Erythroblast (primary cell): ENCODE measurements at regions not wholly inside any gene's neighbourhood (a gene's known extent, or its start where the extent isn't known, plus 50 kb on each side); places are given as distances from the start of the nearest gene placed in this dataset.

Experiments
- DNase-seq, 2 experiments: peaks; one replicate each; lab custom pipeline; 2025; lab: John Stamatoyannopoulos, UW
- GATA1 ChIP-seq: IDR thresholded peaks from 2 replicates; pipeline ENCODE4 v1.6.1; 2011; ENCODE audit warnings: low read depth, mild to moderate bottlenecking, control low read depth, low read length, moderate library complexity
- POLR2A ChIP-seq: IDR thresholded peaks from 2 replicates; pipeline ENCODE4 v1.6.1; 2011; ENCODE audit warnings: mild to moderate bottlenecking, low read length

- TF ChIP-seq POLR2A = no peak
- no peak for TF ChIP-seq GATA1
- no peak for DNase-seq
Measured at GRCh38 chr10:78292982-78293865, 259.6 kb downstream of the RPS24 start.

- TF ChIP-seq POLR2A (no peak), GATA1 (no peak)
- DNase-seq = no peak
Measured at GRCh38 chr10:78295242-78295641, 261.6 kb downstream of the RPS24 start.

GRCh38 chr10:78296785-78297184 is 263.1 kb downstream of the RPS24 start:
- TF ChIP-seq POLR2A (no peak), GATA1 (no peak)
- DNase-seq = no peak

- no peak for DNase-seq
- TF ChIP-seq POLR2A = no peak
- TF ChIP-seq GATA1 = no peak
Measured at GRCh38 chr10:78297997-78298396, 264.3 kb downstream of the RPS24 start.

GRCh38 chr10:78298835-78299234 is 265.2 kb downstream of the RPS24 start:
- TF ChIP-seq POLR2A (no peak), GATA1 (no peak)

GRCh38 chr10:78299851-78300468 is 266.3 kb downstream of the RPS24 start:
- TF ChIP-seq GATA1 (no peak), POLR2A (no peak)
- DNase-seq = peak; percentile 32 to 45

More at GRCh38 chr10:78298835-78299234, 265.2 kb downstream of the RPS24 start:
- DNase-seq = no peak

GRCh38 chr10:78300526-78300925 is 266.9 kb downstream of the RPS24 start:
- TF ChIP-seq GATA1 (no peak), POLR2A (no peak)
- no peak for DNase-seq

- no peak for TF ChIP-seq POLR2A
- no peak for TF ChIP-seq GATA1
- DNase-seq = no peak
Measured at GRCh38 chr10:78301481-78301880, 267.8 kb downstream of the RPS24 start.

GRCh38 chr10:78301891-78302738 is 268.5 kb downstream of the RPS24 start:
- DNase-seq = peak; percentile 23 to 25
- TF ChIP-seq GATA1 = no peak
- TF ChIP-seq POLR2A = no peak

- no peak for DNase-seq
- no peak for TF ChIP-seq GATA1
- TF ChIP-seq POLR2A = no peak
Measured at GRCh38 chr10:78302739-78302988, 269.0 kb downstream of the RPS24 start.

GRCh38 chr10:78302989-78303854 is 269.6 kb downstream of the RPS24 start:
- TF ChIP-seq POLR2A (peak; percentile 93), GATA1 (no peak)
- DNase-seq = peak; percentile 93 to 96

- TF ChIP-seq GATA1 (no peak), POLR2A (no peak)
- no peak for DNase-seq
Measured at GRCh38 chr10:78304091-78305045, 270.7 kb downstream of the RPS24 start.
